H1 (cell line): ENCODE measurements at regions not wholly inside any gene's neighbourhood (a gene's known extent, or its start where the extent isn't known, plus 50 kb on each side); places are given as distances from the start of the nearest gene placed in this dataset.

ENCODE experiments used
- CTCF ChIA-PET: fragments of 300-600 bp; sonication (Branson Sonifier 250); formaldehyde crosslinking; loops from one replicate; lab custom pipeline; 2021; ENCODE audit not compliant: partially characterized antibody; lab: Charles Lee
- POLR2A ChIA-PET: fragments of 300-600 bp; sonication (Branson Sonifier 250); formaldehyde crosslinking; loops from one replicate; lab custom pipeline; 2021; ENCODE audit warnings: inconsistent platforms; ENCODE audit not compliant: partially characterized antibody; lab: Charles Lee
- DNase-seq, 2 experiments: peaks; one replicate each; pipeline versions ENCODE4 v3.0.0 to v3.0.0-alpha.2; 2010 to 2022; ENCODE audit warnings: low spot score in 2 of 2, low read depth in 1 of 2, mixed read lengths in 1 of 2
- FAIRE-seq: peaks from 2 replicates; lab custom pipeline; 2011; peaks lifted over from hg19 to GRCh38; lab: Jason Lieb, UNC
- H2AFZ ChIP-seq: 2 replicates; pipeline ENCODE4 v1.8.1; 2012; ENCODE audit warnings: low read length, inconsistent platforms
- H2AK5ac ChIP-seq: 2 replicates; pipeline ENCODE4 v1.6.1; 2013; ENCODE audit warnings: low read depth, low read length
- H2BK120ac ChIP-seq: replicated peaks from 2 replicates; pipeline ENCODE3; 2013; ENCODE audit warnings: low read depth, low read length, inconsistent platforms
- H2BK12ac ChIP-seq: 2 replicates; pipeline ENCODE4 v1.6.1; 2013; ENCODE audit warnings: low read depth, low read length
- H2BK15ac ChIP-seq: 2 replicates; pipeline ENCODE4 v1.6.1; 2013; ENCODE audit warnings: low read length
- H2BK20ac ChIP-seq: 2 replicates; pipeline ENCODE4 v1.6.1; 2013; ENCODE audit warnings: low read length
- H2BK5ac ChIP-seq: 2 replicates; pipeline ENCODE4 v1.6.1; 2013; ENCODE audit warnings: low read depth, low read length
- H3K14ac ChIP-seq: 2 replicates; pipeline ENCODE4 v1.6.1; 2013; ENCODE audit warnings: inconsistent platforms; ENCODE audit not compliant: insufficient read length
- H3K18ac ChIP-seq: 2 replicates; pipeline ENCODE4 v1.6.1; 2013; ENCODE audit warnings: low read length; ENCODE audit errors: extremely low read depth
- H3K23ac ChIP-seq: 2 replicates; pipeline ENCODE4 v1.6.1; 2013; ENCODE audit warnings: inconsistent platforms; ENCODE audit not compliant: insufficient read length
- H3K23me2 ChIP-seq: 2 replicates; pipeline ENCODE4 v1.6.1; 2013; ENCODE audit warnings: low read depth, low read length
- H3K27ac ChIP-seq: 2 replicates; pipeline ENCODE4 v1.6.1; 2011; ENCODE audit warnings: low read depth, low read length, inconsistent platforms
- H3K27me3 ChIP-seq, 4 experiments: replicated peaks in 1 of 4; 1 replicate in 1 of 4; 2 replicates in 3 of 4; pipeline versions ENCODE4 v1.6.1 to v1.8.1; 2011 to 2013; ENCODE audit warnings: low read length in 3 of 4, mild to moderate bottlenecking in 3 of 4, inconsistent platforms in 2 of 4, mixed read lengths in 2 of 4, moderate library complexity in 1 of 4; ENCODE audit not compliant: control insufficient read depth in 3 of 4, insufficient read depth in 3 of 4; ENCODE audit errors: extremely low read depth in 1 of 4
- H3K36me3 ChIP-seq, 4 experiments: 2 replicates each; pipeline versions ENCODE4 v1.6.1 to v1.8.1; 2011 to 2013; ENCODE audit warnings: mild to moderate bottlenecking in 4 of 4, low read length in 3 of 4, moderate library complexity in 2 of 4, control low read depth in 1 of 4, inconsistent platforms in 1 of 4; ENCODE audit not compliant: insufficient read depth in 4 of 4, control insufficient read depth in 2 of 4
- H3K4ac ChIP-seq: replicated peaks from 2 replicates; pipeline ENCODE3; 2013; ENCODE audit warnings: low read length, low read depth, mixed read lengths, inconsistent platforms; ENCODE audit not compliant: insufficient read length
- H3K4me1 ChIP-seq, 4 experiments: replicated peaks in 1 of 4; 1 replicate in 1 of 4; 2 replicates in 3 of 4; pipeline versions ENCODE4 v1.6.1 to v1.8.1; 2011 to 2013; ENCODE audit warnings: low read length in 3 of 4, inconsistent platforms in 2 of 4, mixed read lengths in 1 of 4; ENCODE audit not compliant: insufficient read depth in 4 of 4, control insufficient read depth in 3 of 4
- H3K4me2 ChIP-seq, 2 experiments: 2 replicates each; pipeline versions ENCODE4 v1.6.1 to v1.8.1; 2011 to 2013; ENCODE audit warnings: low read depth in 2 of 2, low read length in 2 of 2, control low read depth in 1 of 2, inconsistent platforms in 1 of 2, mild to moderate bottlenecking in 1 of 2; ENCODE audit not compliant: insufficient read depth in 1 of 2
- H3K4me3 ChIP-seq, 4 experiments: fragments of 200-600, 300-600 bp in 1 of 4; sonication (generic), shearing (Covaris generic), sonication (Bioruptor Twin) in 1 of 4; 2 replicates each; pipeline versions ENCODE4 v1.5.1 to v1.8.1; 2011 to 2016; ENCODE audit warnings: low read length in 4 of 4, low read depth in 3 of 4, control low read depth in 2 of 4, inconsistent platforms in 2 of 4, mild to moderate bottlenecking in 2 of 4, mixed read lengths in 1 of 4, moderate library complexity in 1 of 4; ENCODE audit not compliant: insufficient read depth in 2 of 4; ENCODE audit errors: extremely low read depth in 1 of 4
- H3K56ac ChIP-seq: replicated peaks from 2 replicates; pipeline ENCODE3; 2013; ENCODE audit warnings: low read depth, mild to moderate bottlenecking, mixed read lengths, low read length, inconsistent platforms; ENCODE audit not compliant: insufficient read length
- H3K79me1 ChIP-seq: 2 replicates; pipeline ENCODE4 v1.6.1; 2013; ENCODE audit warnings: low read depth, low read length, control low read depth
- H3K79me2 ChIP-seq, 2 experiments: 2 replicates each; pipeline versions ENCODE4 v1.6.1 to v1.8.1; 2012 to 2013; ENCODE audit warnings: low read length in 2 of 2, mild to moderate bottlenecking in 2 of 2, inconsistent platforms in 1 of 2; ENCODE audit not compliant: insufficient read depth in 2 of 2, control insufficient read depth in 1 of 2
- H3K9ac ChIP-seq, 4 experiments: replicated peaks in 1 of 4; 1 replicate in 1 of 4; 2 replicates in 3 of 4; pipeline versions ENCODE4 v1.6.1 to v1.8.1; 2011 to 2013; ENCODE audit warnings: low read depth in 3 of 4, low read length in 3 of 4, control low read depth in 2 of 4, mild to moderate bottlenecking in 2 of 4, moderate library complexity in 2 of 4, inconsistent platforms in 1 of 4; ENCODE audit errors: extremely low read depth in 1 of 4
- H3K9me3 ChIP-seq, 2 experiments: 2 replicates each; pipeline versions ENCODE4 v1.6.1 to v1.8.1; 2012 to 2013; ENCODE audit warnings: mild to moderate bottlenecking in 2 of 2, moderate library complexity in 2 of 2, control low read depth in 1 of 2, inconsistent platforms in 1 of 2, low read depth in 1 of 2, low read length in 1 of 2, mixed read lengths in 1 of 2; ENCODE audit not compliant: insufficient read depth in 2 of 2
- H4K20me1 ChIP-seq, 2 experiments: replicated peaks in 1 of 2; 2 replicates each; pipeline versions ENCODE3 to v1.8.1; 2011 to 2013; ENCODE audit warnings: inconsistent platforms in 2 of 2, low read length in 2 of 2, mild to moderate bottlenecking in 1 of 2; ENCODE audit not compliant: insufficient read depth in 2 of 2, control insufficient read depth in 1 of 2
- H4K5ac ChIP-seq: 2 replicates; pipeline ENCODE4 v1.6.1; 2013; ENCODE audit warnings: low read length, low read depth, mixed read lengths, inconsistent platforms; ENCODE audit not compliant: insufficient read length
- H4K8ac ChIP-seq: 2 replicates; pipeline ENCODE4 v1.8.0; 2013; ENCODE audit warnings: mild to moderate bottlenecking, moderate library complexity, low read length, inconsistent platforms; ENCODE audit not compliant: insufficient read depth; ENCODE audit errors: extremely low read depth
- H4K91ac ChIP-seq: replicated peaks from 2 replicates; pipeline ENCODE3; 2013; ENCODE audit warnings: low read length, mixed read lengths, inconsistent platforms; ENCODE audit not compliant: insufficient read length
- CBX8 ChIP-seq: fragments of 300-800, 300-1000 bp; sonication (generic); IDR thresholded peaks from 2 replicates; pipeline ENCODE4 v1.7.1; 2016; ENCODE audit warnings: low read depth, low read length, borderline replicate concordance
- WGBS, 2 experiments: shearing (Covaris generic) in 1 of 2; methylation state at CpG; one replicate each; pipeline versions ENCODE4 v1.1.6 to v1.1.7; 2013 to 2015; ENCODE audit warnings: low lambda C conversion rate in 2 of 2, mixed read lengths in 2 of 2, inconsistent platforms in 1 of 2, low coverage in 1 of 2, missing lambda C conversion rate in 1 of 2; ENCODE audit not compliant: insufficient replicate concordance in 2 of 2, insufficient coverage in 1 of 2, insufficient read length in 1 of 2; ENCODE audit errors: extremely low coverage in 1 of 2, missing lambda C conversion rate in 1 of 2; 5-methylcytosine and 5-hydroxymethylcytosine counted together
- TF ChIP-seq, protein P1 (sequence below), 3 experiments: IDR thresholded peaks; 1 replicate in 2 of 3; 2 replicates in 1 of 3; pipeline versions ENCODE4 v1.5.1 to v1.6.1; 2011; ENCODE audit warnings: low read length in 3 of 3, mild to moderate bottlenecking in 3 of 3, inconsistent platforms in 2 of 3, low read depth in 1 of 3, moderate library complexity in 1 of 3; ENCODE audit not compliant: insufficient read depth in 1 of 3; ENCODE audit errors: control extremely low read depth in 1 of 3

DNA sequence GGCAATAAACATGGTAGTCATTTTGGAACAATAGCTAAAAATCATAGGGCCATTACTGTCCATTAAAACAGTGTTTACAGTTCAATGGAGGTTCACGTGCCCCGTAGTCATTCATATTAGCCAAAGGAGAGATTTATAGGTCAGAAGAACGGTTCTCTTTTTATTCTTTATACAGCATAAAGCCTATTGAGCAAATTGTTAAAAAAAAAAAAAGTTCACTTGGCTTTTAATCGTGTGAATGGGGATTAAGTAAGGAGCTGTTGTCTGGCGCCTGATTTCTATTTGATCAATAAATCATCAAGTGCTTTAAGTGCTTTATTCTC, 69.1 kb upstream of the TBCA start:
- H2BK12ac ChIP-seq = no peak overlapping the region
- H3K9me3 ChIP-seq = no peaks in the 10 kb centered on the region
- FAIRE-seq (no peak), DNase-seq (no peak)
- H3K27me3 ChIP-seq = peaks cover 69 to 99% (median 90%) of the 10 kb centered on the region in 4 experiments
- no peak overlapping the region for H4K8ac ChIP-seq
- no peak overlapping the region for H2AFZ ChIP-seq
- no peaks in the 10 kb centered on the region for H3K79me2 ChIP-seq
- no peak overlapping the region for H3K9ac ChIP-seq
- POLR2A ChIA-PET = interaction anchor here (0.6 to 0.9 kb wide), 3 partner anchors 78 to 199 kb away, joined by 3 read pairs; no protein-coding TSS in a partner anchor
- no peak overlapping the region for H3K56ac ChIP-seq
- H4K5ac ChIP-seq = no peak overlapping the region
- H2BK5ac ChIP-seq = no peak overlapping the region
- H3K14ac ChIP-seq = no peak overlapping the region
- H3K18ac ChIP-seq = no peak overlapping the region
- WGBS, 2 experiments = 23% methylated on average over 5 of the region's 5 CpGs; no CpG with 5 or more reads in 1 of the 2 experiments
- no peaks in the 10 kb centered on the region for H3K79me1 ChIP-seq
- no peak overlapping the region for H3K4me3 ChIP-seq
- H3K23me2 ChIP-seq = no peaks in the 10 kb centered on the region
- TF ChIP-seq, protein P1, sequence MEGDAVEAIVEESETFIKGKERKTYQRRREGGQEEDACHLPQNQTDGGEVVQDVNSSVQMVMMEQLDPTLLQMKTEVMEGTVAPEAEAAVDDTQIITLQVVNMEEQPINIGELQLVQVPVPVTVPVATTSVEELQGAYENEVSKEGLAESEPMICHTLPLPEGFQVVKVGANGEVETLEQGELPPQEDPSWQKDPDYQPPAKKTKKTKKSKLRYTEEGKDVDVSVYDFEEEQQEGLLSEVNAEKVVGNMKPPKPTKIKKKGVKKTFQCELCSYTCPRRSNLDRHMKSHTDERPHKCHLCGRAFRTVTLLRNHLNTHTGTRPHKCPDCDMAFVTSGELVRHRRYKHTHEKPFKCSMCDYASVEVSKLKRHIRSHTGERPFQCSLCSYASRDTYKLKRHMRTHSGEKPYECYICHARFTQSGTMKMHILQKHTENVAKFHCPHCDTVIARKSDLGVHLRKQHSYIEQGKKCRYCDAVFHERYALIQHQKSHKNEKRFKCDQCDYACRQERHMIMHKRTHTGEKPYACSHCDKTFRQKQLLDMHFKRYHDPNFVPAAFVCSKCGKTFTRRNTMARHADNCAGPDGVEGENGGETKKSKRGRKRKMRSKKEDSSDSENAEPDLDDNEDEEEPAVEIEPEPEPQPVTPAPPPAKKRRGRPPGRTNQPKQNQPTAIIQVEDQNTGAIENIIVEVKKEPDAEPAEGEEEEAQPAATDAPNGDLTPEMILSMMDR (IDR thresholded peaks at IDR 0.05; ENCODE audit: control extremely low read depth in 1 of 3, insufficient read depth in 1 of 3, low read depth in 1 of 3, low read length in 3 of 3) = no peak
- 0 out of 2 replicates have a peak, but pooled peaks have one; percentile 21 for TF ChIP-seq CBX8
- H4K91ac ChIP-seq = no peak overlapping the region
- peaks cover 12 to 28% (median 15%) of the 10 kb centered on the region in 4 experiments for H3K4me1 ChIP-seq
- H3K36me3 ChIP-seq = peaks cover 0 to under 1% (median 0%) of the 10 kb centered on the region in 4 experiments; a peak in 1 of 8 replicates
- no peak overlapping the region for H2AK5ac ChIP-seq
- no peak overlapping the region for H3K23ac ChIP-seq
- H4K20me1 ChIP-seq = peaks cover 20 to 28% of the 10 kb centered on the region in 2 experiments
- no peak overlapping the region for H3K4ac ChIP-seq
- no peak overlapping the region for H3K27ac ChIP-seq
- no peak overlapping the region for H2BK20ac ChIP-seq
- H2BK120ac ChIP-seq = no peak overlapping the region
- H2BK15ac ChIP-seq = no peak overlapping the region
- CTCF ChIA-PET = interaction anchor here (0.6 to 1.4 kb wide), 3 partner anchors 197 to 1114 kb away, joined by 3 read pairs; partner anchors contain the start of gene OTP
- no peak overlapping the region; a peak in 1 of 4 replicates for H3K4me2 ChIP-seq
